H1 (cell line): ENCODE measurements at regions not wholly inside any gene's neighbourhood (a gene's known extent, or its start where the extent isn't known, plus 50 kb on each side); places are given as distances from the start of the nearest gene placed in this dataset.

Experiments
- CTCF ChIA-PET: fragments of 300-600 bp; sonication (Branson Sonifier 250); formaldehyde crosslinking; loops from one replicate; lab custom pipeline; 2021; ENCODE audit not compliant: partially characterized antibody; lab: Charles Lee
- POLR2A ChIA-PET: fragments of 300-600 bp; sonication (Branson Sonifier 250); formaldehyde crosslinking; loops from one replicate; lab custom pipeline; 2021; ENCODE audit warnings: inconsistent platforms; ENCODE audit not compliant: partially characterized antibody; lab: Charles Lee
- DNase-seq, 2 experiments: peaks; one replicate each; pipeline versions ENCODE4 v3.0.0 to v3.0.0-alpha.2; 2010 to 2022; ENCODE audit warnings: low spot score in 2 of 2, low read depth in 1 of 2, mixed read lengths in 1 of 2
- FAIRE-seq: peaks from 2 replicates; lab custom pipeline; 2011; peaks lifted over from hg19 to GRCh38; lab: Jason Lieb, UNC
- H2AFZ ChIP-seq: 2 replicates; pipeline ENCODE4 v1.8.1; 2012; ENCODE audit warnings: low read length, inconsistent platforms
- H2AK5ac ChIP-seq: 2 replicates; pipeline ENCODE4 v1.6.1; 2013; ENCODE audit warnings: low read depth, low read length
- H2BK120ac ChIP-seq: replicated peaks from 2 replicates; pipeline ENCODE3; 2013; ENCODE audit warnings: low read depth, low read length, inconsistent platforms
- H2BK12ac ChIP-seq: 2 replicates; pipeline ENCODE4 v1.6.1; 2013; ENCODE audit warnings: low read depth, low read length
- H2BK15ac ChIP-seq: 2 replicates; pipeline ENCODE4 v1.6.1; 2013; ENCODE audit warnings: low read length
- H2BK20ac ChIP-seq: 2 replicates; pipeline ENCODE4 v1.6.1; 2013; ENCODE audit warnings: low read length
- H2BK5ac ChIP-seq: 2 replicates; pipeline ENCODE4 v1.6.1; 2013; ENCODE audit warnings: low read depth, low read length
- H3K14ac ChIP-seq: 2 replicates; pipeline ENCODE4 v1.6.1; 2013; ENCODE audit warnings: inconsistent platforms; ENCODE audit not compliant: insufficient read length
- H3K18ac ChIP-seq: 2 replicates; pipeline ENCODE4 v1.6.1; 2013; ENCODE audit warnings: low read length; ENCODE audit errors: extremely low read depth
- H3K23ac ChIP-seq: 2 replicates; pipeline ENCODE4 v1.6.1; 2013; ENCODE audit warnings: inconsistent platforms; ENCODE audit not compliant: insufficient read length
- H3K23me2 ChIP-seq: 2 replicates; pipeline ENCODE4 v1.6.1; 2013; ENCODE audit warnings: low read depth, low read length
- H3K27ac ChIP-seq: 2 replicates; pipeline ENCODE4 v1.6.1; 2011; ENCODE audit warnings: low read depth, low read length, inconsistent platforms
- H3K27me3 ChIP-seq, 4 experiments: replicated peaks in 1 of 4; 1 replicate in 1 of 4; 2 replicates in 3 of 4; pipeline versions ENCODE4 v1.6.1 to v1.8.1; 2011 to 2013; ENCODE audit warnings: low read length in 3 of 4, mild to moderate bottlenecking in 3 of 4, inconsistent platforms in 2 of 4, mixed read lengths in 2 of 4, moderate library complexity in 1 of 4; ENCODE audit not compliant: control insufficient read depth in 3 of 4, insufficient read depth in 3 of 4; ENCODE audit errors: extremely low read depth in 1 of 4
- H3K36me3 ChIP-seq, 4 experiments: 2 replicates each; pipeline versions ENCODE4 v1.6.1 to v1.8.1; 2011 to 2013; ENCODE audit warnings: mild to moderate bottlenecking in 4 of 4, low read length in 3 of 4, moderate library complexity in 2 of 4, control low read depth in 1 of 4, inconsistent platforms in 1 of 4; ENCODE audit not compliant: insufficient read depth in 4 of 4, control insufficient read depth in 2 of 4
- H3K4ac ChIP-seq: replicated peaks from 2 replicates; pipeline ENCODE3; 2013; ENCODE audit warnings: low read length, low read depth, mixed read lengths, inconsistent platforms; ENCODE audit not compliant: insufficient read length
- H3K4me1 ChIP-seq, 4 experiments: replicated peaks in 1 of 4; 1 replicate in 1 of 4; 2 replicates in 3 of 4; pipeline versions ENCODE4 v1.6.1 to v1.8.1; 2011 to 2013; ENCODE audit warnings: low read length in 3 of 4, inconsistent platforms in 2 of 4, mixed read lengths in 1 of 4; ENCODE audit not compliant: insufficient read depth in 4 of 4, control insufficient read depth in 3 of 4
- H3K4me2 ChIP-seq, 2 experiments: 2 replicates each; pipeline versions ENCODE4 v1.6.1 to v1.8.1; 2011 to 2013; ENCODE audit warnings: low read depth in 2 of 2, low read length in 2 of 2, control low read depth in 1 of 2, inconsistent platforms in 1 of 2, mild to moderate bottlenecking in 1 of 2; ENCODE audit not compliant: insufficient read depth in 1 of 2
- H3K4me3 ChIP-seq, 4 experiments: fragments of 200-600, 300-600 bp in 1 of 4; sonication (generic), shearing (Covaris generic), sonication (Bioruptor Twin) in 1 of 4; 2 replicates each; pipeline versions ENCODE4 v1.5.1 to v1.8.1; 2011 to 2016; ENCODE audit warnings: low read length in 4 of 4, low read depth in 3 of 4, control low read depth in 2 of 4, inconsistent platforms in 2 of 4, mild to moderate bottlenecking in 2 of 4, mixed read lengths in 1 of 4, moderate library complexity in 1 of 4; ENCODE audit not compliant: insufficient read depth in 2 of 4; ENCODE audit errors: extremely low read depth in 1 of 4
- H3K56ac ChIP-seq: replicated peaks from 2 replicates; pipeline ENCODE3; 2013; ENCODE audit warnings: low read depth, mild to moderate bottlenecking, mixed read lengths, low read length, inconsistent platforms; ENCODE audit not compliant: insufficient read length
- H3K79me1 ChIP-seq: 2 replicates; pipeline ENCODE4 v1.6.1; 2013; ENCODE audit warnings: low read depth, low read length, control low read depth
- H3K79me2 ChIP-seq, 2 experiments: 2 replicates each; pipeline versions ENCODE4 v1.6.1 to v1.8.1; 2012 to 2013; ENCODE audit warnings: low read length in 2 of 2, mild to moderate bottlenecking in 2 of 2, inconsistent platforms in 1 of 2; ENCODE audit not compliant: insufficient read depth in 2 of 2, control insufficient read depth in 1 of 2
- H3K9ac ChIP-seq, 4 experiments: replicated peaks in 1 of 4; 1 replicate in 1 of 4; 2 replicates in 3 of 4; pipeline versions ENCODE4 v1.6.1 to v1.8.1; 2011 to 2013; ENCODE audit warnings: low read depth in 3 of 4, low read length in 3 of 4, control low read depth in 2 of 4, mild to moderate bottlenecking in 2 of 4, moderate library complexity in 2 of 4, inconsistent platforms in 1 of 4; ENCODE audit errors: extremely low read depth in 1 of 4
- H3K9me3 ChIP-seq, 2 experiments: 2 replicates each; pipeline versions ENCODE4 v1.6.1 to v1.8.1; 2012 to 2013; ENCODE audit warnings: mild to moderate bottlenecking in 2 of 2, moderate library complexity in 2 of 2, control low read depth in 1 of 2, inconsistent platforms in 1 of 2, low read depth in 1 of 2, low read length in 1 of 2, mixed read lengths in 1 of 2; ENCODE audit not compliant: insufficient read depth in 2 of 2
- H4K20me1 ChIP-seq, 2 experiments: replicated peaks in 1 of 2; 2 replicates each; pipeline versions ENCODE3 to v1.8.1; 2011 to 2013; ENCODE audit warnings: inconsistent platforms in 2 of 2, low read length in 2 of 2, mild to moderate bottlenecking in 1 of 2; ENCODE audit not compliant: insufficient read depth in 2 of 2, control insufficient read depth in 1 of 2
- H4K5ac ChIP-seq: 2 replicates; pipeline ENCODE4 v1.6.1; 2013; ENCODE audit warnings: low read length, low read depth, mixed read lengths, inconsistent platforms; ENCODE audit not compliant: insufficient read length
- H4K8ac ChIP-seq: 2 replicates; pipeline ENCODE4 v1.8.0; 2013; ENCODE audit warnings: mild to moderate bottlenecking, moderate library complexity, low read length, inconsistent platforms; ENCODE audit not compliant: insufficient read depth; ENCODE audit errors: extremely low read depth
- H4K91ac ChIP-seq: replicated peaks from 2 replicates; pipeline ENCODE3; 2013; ENCODE audit warnings: low read length, mixed read lengths, inconsistent platforms; ENCODE audit not compliant: insufficient read length
- BCL11A ChIP-seq, 2 experiments: IDR thresholded peaks; one replicate each; pipeline ENCODE4 v1.6.1; 2011; ENCODE audit warnings: low read depth in 2 of 2, low read length in 2 of 2, mild to moderate bottlenecking in 2 of 2
- POU5F1 ChIP-seq: IDR thresholded peaks from 2 replicates; pipeline ENCODE4 v1.6.1; 2011; ENCODE audit warnings: low read depth, mild to moderate bottlenecking, low read length, moderate library complexity
- WGBS, 2 experiments: shearing (Covaris generic) in 1 of 2; methylation state at CpG; one replicate each; pipeline versions ENCODE4 v1.1.6 to v1.1.7; 2013 to 2015; ENCODE audit warnings: low lambda C conversion rate in 2 of 2, mixed read lengths in 2 of 2, inconsistent platforms in 1 of 2, low coverage in 1 of 2, missing lambda C conversion rate in 1 of 2; ENCODE audit not compliant: insufficient replicate concordance in 2 of 2, insufficient coverage in 1 of 2, insufficient read length in 1 of 2; ENCODE audit errors: extremely low coverage in 1 of 2, missing lambda C conversion rate in 1 of 2; 5-methylcytosine and 5-hydroxymethylcytosine counted together

DNA sequence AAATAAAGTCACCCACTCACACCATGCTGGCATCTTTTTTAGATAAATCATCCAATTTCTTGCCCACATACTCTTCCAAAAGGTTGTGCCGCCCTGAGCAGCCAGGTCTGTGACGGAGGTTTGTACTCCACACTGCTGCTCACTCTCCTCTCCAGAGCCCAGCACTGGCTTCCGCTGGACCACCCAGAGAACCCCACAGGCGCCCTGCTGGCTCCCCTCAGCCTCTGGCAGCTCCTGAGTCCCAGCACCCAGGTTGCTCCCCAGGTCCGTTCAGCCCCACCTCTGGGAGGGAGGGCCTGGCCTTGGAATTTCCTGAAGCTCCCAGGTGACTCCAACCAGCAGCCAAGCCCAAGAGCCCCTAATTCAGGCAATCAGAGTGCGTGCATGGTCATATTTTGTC lies 131.7 kb upstream of the CST7 start:
- Histone ChIP-seq H3K23ac (no peak overlapping the region), H3K4me2 (no peak overlapping the region), H2BK20ac (no peak overlapping the region), H2BK120ac (no peak overlapping the region), H3K4ac (no peak overlapping the region), H2BK5ac (no peak overlapping the region), H3K56ac (no peak overlapping the region), H3K27me3 (no peaks in the 10 kb centered on the region), H3K23me2 (no peaks in the 10 kb centered on the region), H4K8ac (no peak overlapping the region), H2AK5ac (no peak overlapping the region), H3K27ac (no peak overlapping the region), H3K4me1 (no peaks in the 10 kb centered on the region)
- no peak for DNase-seq
- no peak for FAIRE-seq
- TF ChIP-seq BCL11A (IDR thresholded peaks at IDR 0.05; ENCODE audit: low read depth in 2 of 2, low read length in 2 of 2) (no peak), POU5F1 (no peak)
- TF ChIP-seq, all 59 proteins: peak for 0
- no peak overlapping the region for H2BK12ac ChIP-seq
- no peaks in the 10 kb centered on the region for H3K79me2 ChIP-seq
- ChIA-PET POLR2A (no interaction called here), CTCF (interaction anchor here (1.0 kb wide), 1 partner anchor 8 kb away, joined by 5 read pairs; no protein-coding TSS in a partner anchor)
- H4K5ac ChIP-seq = no peak overlapping the region
- WGBS, 2 experiments = 85% methylated on average over 6 of the region's 6 CpGs; no CpG with 5 or more reads in 1 of the 2 experiments
- H3K14ac ChIP-seq = no peak overlapping the region
- no peaks in the 10 kb centered on the region for H3K36me3 ChIP-seq
- H3K9me3 ChIP-seq = peaks cover 0 to 3% of the 10 kb centered on the region in 2 experiments; a peak in 1 of 4 replicates
- no peak overlapping the region for H4K91ac ChIP-seq
- no peak overlapping the region for H2BK15ac ChIP-seq
- H3K4me3 ChIP-seq = no peak overlapping the region
- H4K20me1 ChIP-seq = no peaks in the 10 kb centered on the region
- no peak overlapping the region for H2AFZ ChIP-seq
- no peak overlapping the region for H3K9ac ChIP-seq
- H3K18ac ChIP-seq = no peak overlapping the region
- H3K79me1 ChIP-seq = peaks cover 3% of the 10 kb centered on the region; the same call in 1 of the 2 replicates
